Neural crest cell (in vitro differentiated cells): ENCODE measurements at regions not wholly inside any gene's neighbourhood (a gene's known extent, or its start where the extent isn't known, plus 50 kb on each side); places are given as distances from the start of the nearest gene placed in this dataset.

Experiments used
- DNase-seq: peaks from one replicate; pipeline ENCODE4 v3.0.0; 2021; ENCODE audit warnings: low read depth, mixed read lengths, low spot score
- H3K27ac Mint-ChIP-seq: one replicate; pipeline ENCODE4 v1.8.0; 2021; ENCODE audit warnings: mild to moderate bottlenecking, mixed read lengths; ENCODE audit not compliant: unreplicated experiment
- H3K27me3 Mint-ChIP-seq: 2 replicates; pipeline ENCODE4 v1.8.0; 2021; ENCODE audit warnings: low read depth, mild to moderate bottlenecking, mixed read lengths
- H3K36me3 Mint-ChIP-seq: 2 replicates; pipeline ENCODE4 v1.8.0; 2021; ENCODE audit warnings: low read depth, mild to moderate bottlenecking, mixed read lengths
- H3K4me1 Mint-ChIP-seq: 2 replicates; pipeline ENCODE4 v1.8.0; 2021; ENCODE audit warnings: mixed read lengths
- H3K4me3 Mint-ChIP-seq: one replicate; pipeline ENCODE4 v1.8.0; 2021; ENCODE audit warnings: mild to moderate bottlenecking, mixed read lengths
- H3K9me3 Mint-ChIP-seq: 2 replicates; pipeline ENCODE4 v1.8.0; 2021; ENCODE audit warnings: mixed read lengths
- CTCF ChIP-seq: fragments of 200-600 bp; sonication (generic); conservative IDR thresholded peaks from 2 replicates; pipeline ENCODE4 v1.5.0; 2021; ENCODE audit warnings: antibody characterized with exemption, mild to moderate bottlenecking

GRCh38 chr2:224310943-224311625 lies 90.8 kb downstream of the FAM124B start:
- H3K27ac Mint-ChIP-seq, result no peak overlapping the region
- H3K27me3 Mint-ChIP-seq, result no peaks in the 10 kb centered on the region
- no peak overlapping the region for H3K4me3 Mint-ChIP-seq
- no peak for TF ChIP-seq CTCF
- H3K9me3 Mint-ChIP-seq, result peaks cover 2% of the 10 kb centered on the region
- H3K4me1 Mint-ChIP-seq, result no peaks in the 10 kb centered on the region
- H3K36me3 Mint-ChIP-seq, result no peaks in the 10 kb centered on the region
- no peak for DNase-seq

- H3K27ac Mint-ChIP-seq, result no peak overlapping the region
- TF ChIP-seq CTCF, result no peak
Measured at GRCh38 chr2:224309176-224309575, 92.7 kb downstream of the FAM124B start.

GRCh38 chr2:224308272-224308911 lies 93.5 kb downstream of the FAM124B start:
- Mint-ChIP-seq H3K36me3 (no peaks in the 10 kb centered on the region), H3K9me3 (no peaks in the 10 kb centered on the region), H3K27me3 (no peaks in the 10 kb centered on the region), H3K27ac (no peak overlapping the region), H3K4me1 (no peaks in the 10 kb centered on the region), H3K4me3 (no peak overlapping the region)
- DNase-seq, result no peak
- TF ChIP-seq CTCF, result no peak

More at GRCh38 chr2:224309176-224309575, 92.7 kb downstream of the FAM124B start:
- H3K27me3 Mint-ChIP-seq, result no peaks in the 10 kb centered on the region
- no peaks in the 10 kb centered on the region for H3K9me3 Mint-ChIP-seq
- no peak overlapping the region for H3K4me3 Mint-ChIP-seq
- H3K36me3 Mint-ChIP-seq, result no peaks in the 10 kb centered on the region
- H3K4me1 Mint-ChIP-seq, result no peaks in the 10 kb centered on the region
- DNase-seq, result no peak

- no peak for DNase-seq
- no peak overlapping the region for H3K4me3 Mint-ChIP-seq
- H3K9me3 Mint-ChIP-seq, result no peaks in the 10 kb centered on the region
- TF ChIP-seq CTCF, result no peak
- H3K4me1 Mint-ChIP-seq, result no peaks in the 10 kb centered on the region
- no peak overlapping the region for H3K27ac Mint-ChIP-seq
- H3K36me3 Mint-ChIP-seq, result no peaks in the 10 kb centered on the region
- no peaks in the 10 kb centered on the region for H3K27me3 Mint-ChIP-seq
Measured at GRCh38 chr2:224302952-224303351, 99.0 kb downstream of the FAM124B start.

- DNase-seq, result no peak
- Mint-ChIP-seq H3K36me3 (no peaks in the 10 kb centered on the region), H3K4me3 (no peak overlapping the region), H3K4me1 (peaks cover 5% of the 10 kb centered on the region), H3K9me3 (peaks cover 7% of the 10 kb centered on the region), H3K27me3 (no peaks in the 10 kb centered on the region), H3K27ac (no peak overlapping the region)
- no peak for TF ChIP-seq CTCF
Measured at GRCh38 chr2:224293976-224294375, 107.9 kb downstream of the FAM124B start.
